ENCODE measurements at regions not wholly inside any gene's neighbourhood (a gene's known extent, or its start where the extent isn't known, plus 50 kb on each side); places are given as distances from the start of the nearest gene placed in this dataset.

DNA sequence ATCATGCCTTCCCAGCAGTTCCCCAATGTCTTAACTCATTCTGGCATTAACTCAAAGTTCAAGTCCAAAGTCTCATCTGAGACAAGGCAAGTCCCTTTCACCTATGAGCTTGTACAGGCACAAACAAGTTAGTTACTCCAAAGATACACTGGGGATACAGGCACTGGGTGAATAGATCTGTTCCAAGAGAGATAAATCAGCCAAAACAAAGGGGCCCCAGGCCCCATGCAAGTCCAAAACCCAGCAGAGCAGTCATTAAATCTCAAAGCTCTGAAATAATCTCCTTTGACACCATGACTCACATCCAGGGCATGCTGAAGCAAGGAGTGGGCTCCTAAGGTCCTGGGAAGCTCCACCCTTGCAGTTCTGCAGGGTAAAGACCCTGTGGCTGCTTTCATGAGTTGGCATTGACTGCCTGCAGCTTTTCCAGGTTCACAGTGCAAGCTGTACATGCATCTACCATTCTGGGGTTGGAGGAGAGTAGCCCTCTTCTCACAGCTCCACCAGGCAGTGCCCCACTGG lies 332.2 kb upstream of the KIF2B start (continued):
- TF ChIP-seq, protein P1, sequence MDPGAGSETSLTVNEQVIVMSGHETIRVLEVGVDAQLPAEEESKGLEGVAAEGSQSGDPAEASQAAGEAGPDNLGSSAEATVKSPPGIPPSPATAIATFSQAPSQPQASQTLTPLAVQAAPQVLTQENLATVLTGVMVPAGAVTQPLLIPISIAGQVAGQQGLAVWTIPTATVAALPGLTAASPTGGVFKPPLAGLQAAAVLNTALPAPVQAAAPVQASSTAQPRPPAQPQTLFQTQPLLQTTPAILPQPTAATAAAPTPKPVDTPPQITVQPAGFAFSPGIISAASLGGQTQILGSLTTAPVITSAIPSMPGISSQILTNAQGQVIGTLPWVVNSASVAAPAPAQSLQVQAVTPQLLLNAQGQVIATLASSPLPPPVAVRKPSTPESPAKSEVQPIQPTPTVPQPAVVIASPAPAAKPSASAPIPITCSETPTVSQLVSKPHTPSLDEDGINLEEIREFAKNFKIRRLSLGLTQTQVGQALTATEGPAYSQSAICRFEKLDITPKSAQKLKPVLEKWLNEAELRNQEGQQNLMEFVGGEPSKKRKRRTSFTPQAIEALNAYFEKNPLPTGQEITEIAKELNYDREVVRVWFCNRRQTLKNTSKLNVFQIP (CRISPR knock-in tag; IDR thresholded peaks at IDR 0.05; ENCODE audit: borderline replicate concordance, low read depth), result no peak

DNA sequence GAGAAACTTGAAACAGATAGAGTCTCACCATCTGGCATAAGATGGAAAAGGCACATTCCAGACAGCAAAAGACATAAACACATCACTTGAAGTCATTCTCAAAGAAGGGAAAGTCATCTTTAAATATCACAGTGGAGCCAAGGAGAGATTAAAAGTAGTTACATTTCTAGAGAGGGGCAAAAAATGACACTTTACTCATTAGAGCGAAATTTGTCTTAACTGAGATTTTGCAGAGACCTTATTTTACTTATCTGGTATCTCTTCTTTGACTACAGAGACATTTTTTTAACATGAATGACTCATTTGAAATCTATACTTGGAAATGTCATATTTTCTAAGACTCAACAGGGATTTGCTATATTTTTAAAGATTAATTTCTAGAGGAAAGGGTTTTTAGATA lies 339.0 kb upstream of the KIF2B start:
- no peak for ATAC-seq
- TF ChIP-seq ISL1 (CRISPR knock-in tag; IDR thresholded peaks at IDR 0.05), result peak; percentile 69; the same call in 1 of the 2 replicates
- TF ChIP-seq GLIS3 (CRISPR knock-in tag; IDR thresholded peaks at IDR 0.05), result no peak
- no peak for TF ChIP-seq CSDC2 (CRISPR knock-in tag; IDR thresholded peaks at IDR 0.05)
- TF ChIP-seq, protein P2, sequence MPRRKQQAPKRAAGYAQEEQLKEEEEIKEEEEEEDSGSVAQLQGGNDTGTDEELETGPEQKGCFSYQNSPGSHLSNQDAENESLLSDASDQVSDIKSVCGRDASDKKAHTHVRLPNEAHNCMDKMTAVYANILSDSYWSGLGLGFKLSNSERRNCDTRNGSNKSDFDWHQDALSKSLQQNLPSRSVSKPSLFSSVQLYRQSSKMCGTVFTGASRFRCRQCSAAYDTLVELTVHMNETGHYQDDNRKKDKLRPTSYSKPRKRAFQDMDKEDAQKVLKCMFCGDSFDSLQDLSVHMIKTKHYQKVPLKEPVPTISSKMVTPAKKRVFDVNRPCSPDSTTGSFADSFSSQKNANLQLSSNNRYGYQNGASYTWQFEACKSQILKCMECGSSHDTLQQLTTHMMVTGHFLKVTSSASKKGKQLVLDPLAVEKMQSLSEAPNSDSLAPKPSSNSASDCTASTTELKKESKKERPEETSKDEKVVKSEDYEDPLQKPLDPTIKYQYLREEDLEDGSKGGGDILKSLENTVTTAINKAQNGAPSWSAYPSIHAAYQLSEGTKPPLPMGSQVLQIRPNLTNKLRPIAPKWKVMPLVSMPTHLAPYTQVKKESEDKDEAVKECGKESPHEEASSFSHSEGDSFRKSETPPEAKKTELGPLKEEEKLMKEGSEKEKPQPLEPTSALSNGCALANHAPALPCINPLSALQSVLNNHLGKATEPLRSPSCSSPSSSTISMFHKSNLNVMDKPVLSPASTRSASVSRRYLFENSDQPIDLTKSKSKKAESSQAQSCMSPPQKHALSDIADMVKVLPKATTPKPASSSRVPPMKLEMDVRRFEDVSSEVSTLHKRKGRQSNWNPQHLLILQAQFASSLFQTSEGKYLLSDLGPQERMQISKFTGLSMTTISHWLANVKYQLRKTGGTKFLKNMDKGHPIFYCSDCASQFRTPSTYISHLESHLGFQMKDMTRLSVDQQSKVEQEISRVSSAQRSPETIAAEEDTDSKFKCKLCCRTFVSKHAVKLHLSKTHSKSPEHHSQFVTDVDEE (CRISPR knock-in tag; IDR thresholded peaks at IDR 0.05), result no peak

DNA sequence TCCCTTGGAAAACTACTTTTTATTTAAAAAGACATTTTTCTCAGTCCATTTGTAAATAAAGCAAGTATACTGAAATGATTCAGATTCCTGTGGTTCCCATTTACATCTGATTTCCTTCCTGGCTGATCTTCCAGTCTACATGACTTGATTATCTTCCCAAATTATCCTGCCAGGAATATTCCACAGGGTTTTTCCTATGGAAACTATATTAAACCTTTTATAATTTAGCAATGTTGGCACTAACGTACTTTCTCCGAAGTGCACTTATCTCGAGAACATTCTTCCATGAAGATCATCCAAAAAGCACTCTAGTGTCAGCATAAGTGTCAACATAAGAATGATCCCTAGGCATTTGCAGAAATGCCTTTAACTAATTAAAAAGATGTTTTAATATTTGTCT lies 347.7 kb upstream of the KIF2B start:
- TF ChIP-seq RARB (CRISPR knock-in tag; IDR thresholded peaks at IDR 0.05) (no peak), ISL1 (CRISPR knock-in tag; IDR thresholded peaks at IDR 0.05) (peak; percentile 57)
- no peak for ATAC-seq

DNA sequence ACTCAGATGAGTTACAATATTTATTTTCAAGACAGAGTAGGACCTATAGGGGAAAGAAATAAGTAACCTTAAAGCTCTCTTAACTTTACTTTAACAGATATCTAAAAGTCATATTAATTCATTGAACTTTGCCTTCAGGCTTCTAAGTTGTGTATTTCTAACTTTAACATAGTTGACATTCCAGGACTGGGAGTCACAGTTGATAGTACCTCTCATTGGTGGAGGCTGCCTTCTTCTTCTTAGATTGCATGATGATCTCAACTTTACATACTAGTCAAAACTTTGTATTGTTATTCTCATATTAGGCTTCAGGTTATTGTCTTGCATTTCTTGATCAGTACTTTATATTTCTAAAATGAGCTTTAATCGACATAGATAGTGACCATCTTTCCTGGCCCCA lies 350.1 kb upstream of the KIF2B start:
- no peak for ATAC-seq
- TF ChIP-seq ISL1 (CRISPR knock-in tag; IDR thresholded peaks at IDR 0.05) (0 out of 2 replicates have a peak, but pooled peaks have one; percentile 25), ZNF70 (CRISPR knock-in tag; IDR thresholded peaks at IDR 0.05) (no peak), OSR1 (CRISPR knock-in tag; IDR thresholded peaks at IDR 0.05) (no peak)

DNA sequence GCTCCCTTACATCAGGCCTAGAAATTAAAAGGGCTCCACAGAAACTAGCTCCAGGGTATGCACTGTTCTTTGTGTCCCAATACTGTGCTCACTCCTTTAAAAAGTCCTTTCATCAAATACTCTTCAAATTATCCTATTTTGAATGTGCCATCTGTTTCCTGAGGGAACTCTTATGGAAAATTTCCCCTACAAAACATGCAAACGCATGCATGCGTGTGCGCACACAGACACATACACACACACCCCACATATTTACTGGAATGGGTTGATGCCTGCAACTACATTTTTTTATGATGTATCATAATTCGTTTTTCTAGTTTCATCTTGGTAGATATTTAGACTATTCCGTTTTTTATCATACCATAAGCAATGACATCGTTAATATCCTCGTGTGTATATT lies 351.2 kb upstream of the KIF2B start:
- ATAC-seq, result no peak

DNA sequence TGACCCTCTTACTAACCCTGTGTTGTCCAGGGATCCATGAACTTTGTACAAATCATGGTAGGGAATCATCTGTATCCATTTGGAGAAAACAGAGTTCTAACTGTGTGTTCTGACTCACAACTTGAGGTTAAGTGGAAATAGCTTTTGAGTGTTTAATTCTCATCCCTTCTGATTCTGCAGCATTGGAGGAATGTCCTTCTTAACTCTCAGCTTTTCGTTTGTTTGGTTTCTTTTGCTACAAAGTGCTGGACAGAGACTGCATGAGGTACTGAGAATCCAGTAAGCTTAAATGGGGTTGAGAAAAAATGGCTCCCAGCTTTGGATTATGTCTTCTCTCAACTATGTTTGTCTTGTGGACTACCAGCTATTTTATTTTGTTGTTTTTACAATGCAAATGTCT lies 352.1 kb upstream of the KIF2B start:
- no peak for ATAC-seq
- TF ChIP-seq GLIS3 (CRISPR knock-in tag; IDR thresholded peaks at IDR 0.05) (no peak), TCF4 (CRISPR knock-in tag; IDR thresholded peaks at IDR 0.05; ENCODE audit: borderline replicate concordance) (no peak), ZFP3 (CRISPR knock-in tag; IDR thresholded peaks at IDR 0.05) (no peak), BACH2 (CRISPR knock-in tag; IDR thresholded peaks at IDR 0.05; ENCODE audit: borderline replicate concordance) (no peak), SNAI2 (CRISPR knock-in tag; IDR thresholded peaks at IDR 0.05) (no peak), TOX (CRISPR knock-in tag; IDR thresholded peaks at IDR 0.05; ENCODE audit: borderline replicate concordance) (no peak), RARB (CRISPR knock-in tag; IDR thresholded peaks at IDR 0.05) (no peak)
- TF ChIP-seq, protein P2 (CRISPR knock-in tag; IDR thresholded peaks at IDR 0.05), result no peak

More for the DNA sequence above, 351.2 kb upstream of the KIF2B start:
- TF ChIP-seq, protein P3, sequence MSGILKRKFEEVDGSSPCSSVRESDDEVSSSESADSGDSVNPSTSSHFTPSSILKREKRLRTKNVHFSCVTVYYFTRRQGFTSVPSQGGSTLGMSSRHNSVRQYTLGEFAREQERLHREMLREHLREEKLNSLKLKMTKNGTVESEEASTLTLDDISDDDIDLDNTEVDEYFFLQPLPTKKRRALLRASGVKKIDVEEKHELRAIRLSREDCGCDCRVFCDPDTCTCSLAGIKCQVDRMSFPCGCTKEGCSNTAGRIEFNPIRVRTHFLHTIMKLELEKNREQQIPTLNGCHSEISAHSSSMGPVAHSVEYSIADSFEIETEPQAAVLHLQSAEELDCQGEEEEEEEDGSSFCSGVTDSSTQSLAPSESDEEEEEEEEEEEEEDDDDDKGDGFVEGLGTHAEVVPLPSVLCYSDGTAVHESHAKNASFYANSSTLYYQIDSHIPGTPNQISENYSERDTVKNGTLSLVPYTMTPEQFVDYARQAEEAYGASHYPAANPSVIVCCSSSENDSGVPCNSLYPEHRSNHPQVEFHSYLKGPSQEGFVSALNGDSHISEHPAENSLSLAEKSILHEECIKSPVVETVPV (CRISPR knock-in tag; IDR thresholded peaks at IDR 0.05), result no peak
- TF ChIP-seq BACH2 (CRISPR knock-in tag; IDR thresholded peaks at IDR 0.05; ENCODE audit: borderline replicate concordance) (no peak), TCF4 (CRISPR knock-in tag; IDR thresholded peaks at IDR 0.05; ENCODE audit: borderline replicate concordance) (no peak), PPARA (CRISPR knock-in tag; IDR thresholded peaks at IDR 0.05; ENCODE audit: borderline replicate concordance) (no peak)
- TF ChIP-seq, protein P2 (CRISPR knock-in tag; IDR thresholded peaks at IDR 0.05), result no peak

Measured in SK-N-SH treated with all-trans-retinoic acid at 6 μM for 48 hours (cell line).